Adrenal gland (tissue), 9 donors: ENCODE measurements at regions not wholly inside any gene's neighbourhood (a gene's known extent, or its start where the extent isn't known, plus 50 kb on each side); places are given as distances from the start of the nearest gene placed in this dataset.

Experiments used
- DNase-seq, 7 donors: peaks; one replicate each; pipeline ENCODE4 v3.0.0-alpha.2; 2019 to 2020
- H3K27ac ChIP-seq, 5 donors: fragments of 200-600 bp; sonication (generic) in 4 of 5; 1 replicate in 3 of 5; 2 replicates in 2 of 5; pipeline versions ENCODE4 v1.5.1 to v1.8.0; 2016 to 2020; ENCODE audit warnings: mild to moderate bottlenecking in 1 of 5
- H3K27me3 ChIP-seq: fragments of 200-600 bp; 2 replicates; pipeline ENCODE4 v1.8.0; 2021
- H3K36me3 ChIP-seq, 2 donors: fragments of 200-600 bp; replicated peaks in 1 of 2; 1 replicate in 1 of 2; 2 replicates in 1 of 2; pipeline versions ENCODE4 v1.5.1 to v1.8.0; 2018 to 2022
- H3K4me1 ChIP-seq, 2 donors: fragments of 200-600 bp; replicated peaks in 1 of 2; 1 replicate in 1 of 2; 2 replicates in 1 of 2; pipeline versions ENCODE4 v1.5.1 to v1.8.0; 2018 to 2021
- H3K4me3 ChIP-seq, 4 donors: fragments of 200-600 bp; sonication (generic) in 3 of 4; one replicate each; pipeline ENCODE4 v1.5.1; 2016 to 2018
- H3K9me3 ChIP-seq, 3 donors: fragments of 200-600 bp; sonication (generic) in 1 of 3; replicated peaks in 1 of 3; 1 replicate in 2 of 3; 2 replicates in 1 of 3; pipeline versions ENCODE4 v1.5.1 to v1.8.0; 2016 to 2021
- POLR2A ChIP-seq, 2 donors: fragments of 450-650 bp; IDR thresholded peaks; one replicate each; pipeline ENCODE4 v1.6.1; 2017; ENCODE audit warnings: antibody characterized with exemption in 2 of 2, mild to moderate bottlenecking in 2 of 2, moderate library complexity in 1 of 2
- WGBS, 4 donors: extraction: QIAGEN DNeasy Blood & Tissue Kit in 2 of 4; methylation state at CpG; one replicate each; pipeline versions ENCODE4 v1.1.5 to v1.1.7; 2013 to 2017; 5-methylcytosine and 5-hydroxymethylcytosine counted together
- intact Hi-C, 2 donors: fragments of 100-400 bp; cut with DNase I; formaldehyde crosslinking; loops; one replicate each; pipeline versions ENCODE4 v1.14.1 to v1.15.0; 2022 to 2023
- TF ChIP-seq, protein P1 (sequence below), 6 experiments: fragments of 450-650 bp in 4 of 6; fragments of 200-600 bp in 2 of 6; sonication (generic) in 1 of 6; IDR thresholded peaks; 1 replicate in 5 of 6; 2 replicates in 1 of 6; pipeline versions ENCODE4 v1.5.1 to v1.8.0; 2016 to 2021; ENCODE audit warnings: antibody characterized with exemption in 6 of 6, mild to moderate bottlenecking in 2 of 6, moderate library complexity in 1 of 6
- donor health status: healthy with polysubstance abuse.
- donor health status: Bipolar disorder and iron deficiency.
- donor health status: DM: yes; HTN: yes; CAD: no.
- donor health status: DM: no; HTN: no; CAD: no.
- donor health status: DM: no; HTN: no; CAD: no.

DNA sequence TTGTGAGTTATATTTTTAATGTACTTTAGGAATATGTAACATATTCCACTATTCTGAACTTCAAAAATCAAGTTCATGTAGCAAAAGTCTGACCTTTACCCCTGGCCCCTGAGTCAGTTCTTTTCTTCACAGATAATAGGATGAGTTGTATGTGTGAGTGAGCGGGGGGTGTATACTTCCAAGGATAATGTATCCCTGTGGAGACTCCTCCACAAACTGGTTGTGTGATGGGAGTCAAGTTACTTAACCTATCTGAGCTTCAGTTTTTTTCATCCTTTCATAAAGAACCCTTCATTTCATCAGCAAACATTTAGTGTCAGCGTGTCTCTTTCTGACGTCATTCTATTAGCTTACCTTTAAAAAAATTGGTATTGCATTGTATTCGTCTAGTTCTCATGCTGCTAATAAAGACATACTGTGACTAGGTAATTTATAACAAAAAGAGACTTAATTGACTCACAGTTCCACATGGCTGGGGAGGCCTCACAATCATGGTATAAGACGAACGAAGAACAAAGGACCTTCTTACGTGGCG, 288.1 kb upstream of the GPC6 start:
- no peaks in the 10 kb centered on the region for H3K27me3 ChIP-seq
- TF ChIP-seq POLR2A (IDR thresholded peaks at IDR 0.05) = no peak
- TF ChIP-seq, protein P1, sequence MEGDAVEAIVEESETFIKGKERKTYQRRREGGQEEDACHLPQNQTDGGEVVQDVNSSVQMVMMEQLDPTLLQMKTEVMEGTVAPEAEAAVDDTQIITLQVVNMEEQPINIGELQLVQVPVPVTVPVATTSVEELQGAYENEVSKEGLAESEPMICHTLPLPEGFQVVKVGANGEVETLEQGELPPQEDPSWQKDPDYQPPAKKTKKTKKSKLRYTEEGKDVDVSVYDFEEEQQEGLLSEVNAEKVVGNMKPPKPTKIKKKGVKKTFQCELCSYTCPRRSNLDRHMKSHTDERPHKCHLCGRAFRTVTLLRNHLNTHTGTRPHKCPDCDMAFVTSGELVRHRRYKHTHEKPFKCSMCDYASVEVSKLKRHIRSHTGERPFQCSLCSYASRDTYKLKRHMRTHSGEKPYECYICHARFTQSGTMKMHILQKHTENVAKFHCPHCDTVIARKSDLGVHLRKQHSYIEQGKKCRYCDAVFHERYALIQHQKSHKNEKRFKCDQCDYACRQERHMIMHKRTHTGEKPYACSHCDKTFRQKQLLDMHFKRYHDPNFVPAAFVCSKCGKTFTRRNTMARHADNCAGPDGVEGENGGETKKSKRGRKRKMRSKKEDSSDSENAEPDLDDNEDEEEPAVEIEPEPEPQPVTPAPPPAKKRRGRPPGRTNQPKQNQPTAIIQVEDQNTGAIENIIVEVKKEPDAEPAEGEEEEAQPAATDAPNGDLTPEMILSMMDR (IDR thresholded peaks at IDR 0.05) = no peak
- no peaks in the 10 kb centered on the region for H3K36me3 ChIP-seq
- no peaks in the 10 kb centered on the region for H3K4me1 ChIP-seq
- no peak overlapping the region for H3K4me3 ChIP-seq
- H3K27ac ChIP-seq = no peak overlapping the region
- WGBS, 4 donors = 88 to 93% (median 91%) methylated on average over 8 of the region's 8 CpGs
- no peaks in the 10 kb centered on the region for H3K9me3 ChIP-seq
- intact Hi-C loops = no loop called here
- DNase-seq = no peak

DNA sequence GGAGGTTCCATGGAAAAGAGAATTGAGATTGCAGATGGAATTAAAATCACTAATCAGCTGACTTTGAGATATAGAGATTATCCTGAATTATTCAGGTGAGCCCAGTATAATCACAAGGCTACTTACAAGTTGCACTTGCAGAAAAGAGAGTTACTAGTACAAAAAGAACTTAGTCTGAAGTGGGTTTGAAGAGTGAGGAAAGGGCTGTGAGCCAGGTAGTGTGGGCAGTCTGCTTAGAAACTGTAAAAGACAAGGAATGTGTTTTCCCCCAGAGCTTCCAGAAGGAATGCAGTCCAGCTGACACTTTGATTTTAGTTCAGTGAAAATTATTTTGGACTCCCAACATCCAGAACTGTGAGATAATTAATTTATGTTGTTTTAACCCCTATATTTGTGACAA, 285.4 kb upstream of the GPC6 start:
- H3K27ac ChIP-seq = no peak overlapping the region
- H3K4me1 ChIP-seq = no peaks in the 10 kb centered on the region
- no peak overlapping the region for H3K4me3 ChIP-seq
- no peaks in the 10 kb centered on the region for H3K36me3 ChIP-seq
- TF ChIP-seq, protein P1 (IDR thresholded peaks at IDR 0.05) = no peak
- no peak for TF ChIP-seq POLR2A (IDR thresholded peaks at IDR 0.05)
- intact Hi-C loops = no loop called here
- DNase-seq = no peak
- no peaks in the 10 kb centered on the region for H3K9me3 ChIP-seq
- no peaks in the 10 kb centered on the region for H3K27me3 ChIP-seq

DNA sequence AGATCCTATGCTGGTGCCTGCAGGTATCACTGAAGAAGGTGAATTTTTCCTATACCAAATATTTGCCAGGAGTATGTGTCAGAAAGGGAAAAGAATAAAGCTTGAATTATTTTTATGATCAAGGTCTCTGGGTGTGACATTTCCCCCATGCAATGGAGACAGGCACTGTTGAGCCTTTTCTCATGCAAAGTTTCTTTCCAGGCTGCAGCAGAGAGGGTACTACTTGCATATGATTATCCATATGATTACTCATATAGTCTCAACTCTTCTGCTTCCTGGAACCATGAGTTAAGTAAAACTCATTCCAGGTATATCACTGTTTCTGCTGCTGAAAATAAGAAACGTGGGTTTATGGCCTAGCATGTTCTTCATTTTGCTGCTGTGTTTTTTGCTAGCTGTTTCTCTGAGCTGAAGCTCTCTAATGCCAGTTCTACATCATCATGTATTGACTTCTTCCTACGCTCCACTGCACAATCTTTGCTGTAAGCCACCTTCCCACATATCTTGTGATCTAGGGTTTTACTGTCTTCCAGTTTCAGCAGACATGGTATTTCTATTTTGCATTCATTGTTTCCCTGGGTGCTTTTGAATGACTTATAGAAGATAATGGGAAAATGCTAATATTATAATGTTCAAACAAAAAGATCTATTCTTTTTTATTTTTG, 278.7 kb upstream of the GPC6 start:
- H3K27me3 ChIP-seq = no peaks in the 10 kb centered on the region
- H3K4me1 ChIP-seq = no peaks in the 10 kb centered on the region
- intact Hi-C loops = no loop called here
- H3K27ac ChIP-seq = no peak overlapping the region
- TF ChIP-seq, protein P1 (IDR thresholded peaks at IDR 0.05) = no peak
- no peak for TF ChIP-seq POLR2A (IDR thresholded peaks at IDR 0.05)
- no peaks in the 10 kb centered on the region for H3K9me3 ChIP-seq
- H3K36me3 ChIP-seq = no peaks in the 10 kb centered on the region
- no peak overlapping the region for H3K4me3 ChIP-seq
- 63 to 82% (median 74%) methylated on average over 2 of the region's 2 CpGs for WGBS, 4 donors
- DNase-seq = no peak

DNA sequence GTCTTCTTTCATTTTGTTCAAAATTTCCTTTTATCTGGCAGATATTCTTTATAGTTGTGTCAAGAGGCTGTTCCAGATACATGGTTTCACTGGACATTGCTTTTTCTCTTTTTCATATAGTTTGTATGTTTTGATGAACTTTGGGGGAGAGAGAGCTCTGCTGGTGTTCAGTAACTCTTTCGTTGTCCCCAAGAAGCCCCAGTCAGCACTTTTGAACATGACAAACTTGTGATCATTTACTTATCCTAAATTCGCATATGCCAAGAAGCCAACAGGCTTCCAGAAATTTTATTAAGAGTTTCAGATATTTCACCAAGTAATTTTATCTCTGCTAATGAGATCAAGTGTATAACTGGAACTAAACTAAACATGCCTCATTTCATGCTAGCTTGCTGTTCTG, 275.8 kb upstream of the GPC6 start:
- Histone ChIP-seq H3K27me3 (no peaks in the 10 kb centered on the region), H3K9me3 (no peaks in the 10 kb centered on the region), H3K27ac (no peak overlapping the region), H3K4me3 (no peak overlapping the region), H3K36me3 (no peaks in the 10 kb centered on the region), H3K4me1 (no peaks in the 10 kb centered on the region)
- TF ChIP-seq, protein P1 (IDR thresholded peaks at IDR 0.05) = no peak
- no peak for TF ChIP-seq POLR2A (IDR thresholded peaks at IDR 0.05)
- intact Hi-C loops = no loop called here
- 79 to 87% (median 83%) methylated on average over 2 of the region's 2 CpGs for WGBS, 4 donors
- DNase-seq = no peak
